Peyer's patch (tissue), 4 donors: ENCODE measurements at regions not wholly inside any gene's neighbourhood (a gene's known extent, or its start where the extent isn't known, plus 50 kb on each side); places are given as distances from the start of the nearest gene placed in this dataset.

Experiments
- POLR2A ChIP-seq, 2 donors: fragments of 450-650 bp; IDR thresholded peaks; one replicate each; pipeline ENCODE4 v1.5.1; 2017; ENCODE audit warnings: antibody characterized with exemption in 2 of 2, mild to moderate bottlenecking in 2 of 2, moderate library complexity in 2 of 2
- TF ChIP-seq, protein P1 (sequence below), 6 experiments: fragments of 450-650 bp in 4 of 6; fragments of 200-600 bp in 2 of 6; sonication (generic) in 1 of 6; IDR thresholded peaks; one replicate each; pipeline ENCODE4 v1.5.1; 2017 to 2019; ENCODE audit warnings: antibody characterized with exemption in 6 of 6, mild to moderate bottlenecking in 3 of 6, moderate library complexity in 1 of 6

- TF ChIP-seq, protein P1, sequence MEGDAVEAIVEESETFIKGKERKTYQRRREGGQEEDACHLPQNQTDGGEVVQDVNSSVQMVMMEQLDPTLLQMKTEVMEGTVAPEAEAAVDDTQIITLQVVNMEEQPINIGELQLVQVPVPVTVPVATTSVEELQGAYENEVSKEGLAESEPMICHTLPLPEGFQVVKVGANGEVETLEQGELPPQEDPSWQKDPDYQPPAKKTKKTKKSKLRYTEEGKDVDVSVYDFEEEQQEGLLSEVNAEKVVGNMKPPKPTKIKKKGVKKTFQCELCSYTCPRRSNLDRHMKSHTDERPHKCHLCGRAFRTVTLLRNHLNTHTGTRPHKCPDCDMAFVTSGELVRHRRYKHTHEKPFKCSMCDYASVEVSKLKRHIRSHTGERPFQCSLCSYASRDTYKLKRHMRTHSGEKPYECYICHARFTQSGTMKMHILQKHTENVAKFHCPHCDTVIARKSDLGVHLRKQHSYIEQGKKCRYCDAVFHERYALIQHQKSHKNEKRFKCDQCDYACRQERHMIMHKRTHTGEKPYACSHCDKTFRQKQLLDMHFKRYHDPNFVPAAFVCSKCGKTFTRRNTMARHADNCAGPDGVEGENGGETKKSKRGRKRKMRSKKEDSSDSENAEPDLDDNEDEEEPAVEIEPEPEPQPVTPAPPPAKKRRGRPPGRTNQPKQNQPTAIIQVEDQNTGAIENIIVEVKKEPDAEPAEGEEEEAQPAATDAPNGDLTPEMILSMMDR (IDR thresholded peaks at IDR 0.05): no peak
- TF ChIP-seq POLR2A (IDR thresholded peaks at IDR 0.05): no peak
These were observed 193.0 kb upstream of the MAP1B start for GRCh38 chr5:71914281-71914680.
